ENCODE measurements at regions not wholly inside any gene's neighbourhood (a gene's known extent, or its start where the extent isn't known, plus 50 kb on each side); places are given as distances from the start of the nearest gene placed in this dataset.
"Not testable (repeated sequence)": the region's sequence is repeated elsewhere in the genome, so short reads cannot be mapped to it uniquely, and the experiment has no call there.

DNA sequence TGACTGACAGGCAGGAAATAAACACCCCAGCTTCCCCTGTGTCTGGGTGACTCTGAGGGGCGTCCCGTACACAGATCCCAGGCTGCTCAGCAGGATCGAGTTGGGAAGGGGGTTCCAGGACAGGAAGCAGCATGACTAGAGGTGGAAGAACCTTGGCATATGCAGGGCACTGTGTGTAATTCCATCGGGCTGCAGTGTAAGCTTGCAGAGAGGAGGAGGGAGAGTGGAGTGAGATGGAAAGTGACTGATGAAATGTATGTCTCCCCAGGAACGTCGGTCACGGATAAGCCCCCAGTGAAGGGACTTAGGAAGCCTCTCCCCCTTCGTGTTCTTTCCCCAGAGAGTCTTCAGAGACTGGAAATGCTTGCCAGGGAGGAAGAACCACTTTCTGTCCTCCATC is 198.4 kb upstream of the SULF2 start:
- DNase-seq (ENCODE audit: low spot score): not testable (repeated sequence)

GRCh38 chr20:47982574-47983360 is 197.5 kb upstream of the SULF2 start:
- DNase-seq (ENCODE audit: low spot score): no peak

GRCh38 chr20:47981222-47981621 is 195.9 kb upstream of the SULF2 start:
- DNase-seq (ENCODE audit: low spot score): no peak

GRCh38 chr20:47980336-47981177 is 195.3 kb upstream of the SULF2 start:
- DNase-seq (ENCODE audit: low spot score): no peak

- not testable (repeated sequence) for DNase-seq (ENCODE audit: low spot score)
Observed at GRCh38 chr20:47979361-47980095, 194.2 kb upstream of the SULF2 start.

- not testable (repeated sequence) for DNase-seq (ENCODE audit: low spot score)
Observed at GRCh38 chr20:47978428-47979120, 193.3 kb upstream of the SULF2 start.

- DNase-seq (ENCODE audit: low spot score): not testable (repeated sequence)
Observed at GRCh38 chr20:47977789-47978252, 192.5 kb upstream of the SULF2 start.

GRCh38 chr20:47977017-47977788 is 191.9 kb upstream of the SULF2 start:
- not testable (repeated sequence) for DNase-seq (ENCODE audit: low spot score)

GRCh38 chr20:47974234-47974878 is 189.1 kb upstream of the SULF2 start:
- DNase-seq (ENCODE audit: low spot score): no peak

GRCh38 chr20:47973519-47974233 is 188.4 kb upstream of the SULF2 start:
- no peak for DNase-seq (ENCODE audit: low spot score)

DNA sequence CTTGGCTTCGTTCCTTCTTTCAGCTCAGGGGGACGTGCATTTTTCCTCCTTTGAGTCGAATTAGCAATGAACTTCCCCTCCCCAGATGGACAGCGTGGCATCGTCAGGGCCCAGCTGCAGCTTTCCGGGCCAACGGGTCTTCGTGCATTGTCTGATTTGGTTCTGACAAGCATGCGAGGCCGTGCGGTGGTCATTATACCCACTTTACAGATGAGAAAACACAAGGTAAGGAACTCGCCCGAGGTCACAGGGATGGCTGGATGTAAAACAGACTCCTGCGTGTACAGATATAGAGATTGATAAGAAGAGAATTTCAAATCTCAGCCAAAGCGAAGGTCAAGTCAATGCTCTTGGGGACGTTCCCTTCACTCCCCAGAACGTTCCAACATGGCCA is 187.6 kb upstream of the SULF2 start:
- DNase-seq (ENCODE audit: low spot score): no peak

- DNase-seq (ENCODE audit: low spot score): not testable (repeated sequence)
Observed at GRCh38 chr20:47972297-47972915, 187.1 kb upstream of the SULF2 start.

DNA sequence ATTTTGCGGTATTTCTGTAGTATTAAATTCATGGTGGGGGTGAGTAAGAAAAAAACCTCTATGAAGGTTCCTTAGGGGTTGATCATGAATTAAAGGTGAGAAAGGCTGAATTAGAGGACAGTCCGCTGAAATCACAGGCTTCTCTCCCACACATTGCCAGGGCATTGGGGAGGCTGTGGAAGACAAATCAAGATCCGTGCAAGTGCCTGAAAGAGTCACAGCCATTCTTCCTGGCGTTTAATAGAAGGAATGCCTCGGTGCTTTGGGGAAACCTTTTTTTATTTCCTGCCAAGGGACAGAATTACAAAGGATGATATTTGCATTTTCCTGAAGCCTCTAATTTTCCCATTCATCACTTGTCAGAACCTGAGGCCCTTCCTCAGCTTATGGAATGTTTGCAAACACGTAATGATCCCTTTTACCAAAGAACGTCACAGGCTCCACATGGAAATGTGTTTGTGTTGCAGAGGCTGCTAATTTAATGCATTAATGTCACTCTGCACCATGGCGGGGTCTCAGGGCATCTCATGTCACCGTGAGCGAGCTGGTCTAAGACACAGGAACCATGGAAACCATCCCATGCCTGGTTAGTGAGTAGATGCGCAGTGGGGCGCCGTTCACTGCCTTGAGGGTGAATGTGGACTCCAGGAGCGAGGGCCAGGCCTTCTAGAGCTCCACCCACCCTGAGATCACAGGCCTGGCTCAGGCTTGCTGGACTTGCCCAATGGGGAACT is 185.9 kb upstream of the SULF2 start:
- no peak for DNase-seq (ENCODE audit: low spot score)

DNA sequence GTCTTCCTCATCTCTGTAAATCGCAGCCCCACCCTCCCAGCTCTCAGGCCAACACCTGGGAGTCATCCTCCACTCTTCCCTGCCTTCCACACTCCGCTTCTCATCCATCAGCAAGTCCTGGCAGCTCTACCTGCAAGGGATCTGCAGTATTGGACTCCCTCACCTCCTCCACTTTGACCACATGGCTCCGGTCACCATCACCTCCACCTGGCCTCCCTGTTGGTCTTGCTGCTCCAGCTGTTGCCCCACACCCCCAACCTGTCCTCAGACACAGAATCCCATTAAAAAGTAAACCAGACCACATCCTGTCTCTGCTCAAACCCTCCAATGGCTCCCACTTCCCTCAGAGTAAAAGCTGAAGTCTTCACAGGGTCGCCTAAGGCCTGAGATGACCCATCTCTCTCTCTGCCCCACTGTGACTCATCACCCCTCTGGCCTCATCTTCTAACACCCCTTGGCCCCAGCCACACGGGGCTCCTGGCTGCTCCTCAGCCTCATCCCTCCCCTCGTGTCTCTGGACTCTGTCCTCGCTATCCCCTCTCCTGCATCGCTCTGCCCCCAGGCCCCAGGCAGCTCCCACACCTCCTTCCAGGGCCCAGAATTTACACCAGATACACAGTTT is 185.1 kb upstream of the SULF2 start:
- DNase-seq (ENCODE audit: low spot score): peak; percentile 13

DNA sequence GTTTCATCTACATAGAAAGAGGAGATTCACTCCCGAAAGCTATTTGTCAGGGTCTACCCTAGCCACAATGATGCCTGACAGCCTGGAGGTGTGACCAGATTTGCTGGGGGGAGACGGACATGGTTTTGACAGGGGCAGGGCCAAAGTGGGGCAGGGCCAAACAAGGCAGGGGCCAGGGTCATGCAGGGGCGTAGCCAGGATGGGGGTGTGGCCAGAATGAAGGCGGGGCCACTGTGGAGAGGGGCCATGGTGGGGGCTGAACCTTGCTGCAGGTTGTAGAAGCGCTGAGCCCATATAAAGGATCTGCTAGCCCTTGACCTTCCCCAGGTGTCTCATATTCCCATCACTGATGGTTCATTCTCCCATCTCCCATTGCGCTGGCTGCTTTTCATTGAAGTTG is 184.1 kb upstream of the SULF2 start:
- DNase-seq (ENCODE audit: low spot score): no peak

- DNase-seq (ENCODE audit: low spot score): no peak
Observed at GRCh38 chr20:47968541-47969310, 183.4 kb upstream of the SULF2 start.

DNA sequence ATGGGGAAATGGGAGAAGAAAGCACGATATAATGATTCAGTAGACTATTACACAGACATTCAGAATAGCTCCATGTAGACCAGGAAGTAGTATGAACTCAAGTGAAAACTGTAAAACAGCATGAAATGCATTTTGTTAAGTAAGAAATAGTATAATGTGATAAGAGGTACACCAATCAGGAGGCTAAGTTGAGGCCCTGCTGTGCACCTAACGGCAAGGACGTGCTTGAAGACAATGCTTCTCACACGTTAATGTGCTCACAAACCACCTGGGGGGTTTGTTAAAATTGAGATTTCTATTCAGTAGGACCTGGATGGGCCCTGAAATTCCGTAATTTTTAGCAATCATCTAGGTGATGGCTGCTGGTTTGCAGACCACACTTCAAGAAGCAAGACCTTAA is 178.9 kb upstream of the SULF2 start:
- no peak for DNase-seq (ENCODE audit: low spot score)

Data from AG08395 (cell line).